Endothelial cell (in vitro differentiated cells): ENCODE measurements at regions not wholly inside any gene's neighbourhood (a gene's known extent, or its start where the extent isn't known, plus 50 kb on each side); places are given as distances from the start of the nearest gene placed in this dataset.

ENCODE experiments used
- DNase-seq: peaks from one replicate; pipeline ENCODE4 v3.0.0; 2021; ENCODE audit warnings: low spot score
- H3K27ac Mint-ChIP-seq: one replicate; pipeline ENCODE4 v1.8.0; 2021; ENCODE audit warnings: mixed read lengths, inconsistent platforms; ENCODE audit not compliant: unreplicated experiment
- H3K27me3 Mint-ChIP-seq: one replicate; pipeline ENCODE4 v1.8.0; 2021; ENCODE audit warnings: mild to moderate bottlenecking, moderate library complexity, mixed read lengths, inconsistent platforms; ENCODE audit not compliant: unreplicated experiment
- H3K36me3 Mint-ChIP-seq: one replicate; pipeline ENCODE4 v1.8.0; 2021; ENCODE audit warnings: mild to moderate bottlenecking, low read depth, mixed read lengths, inconsistent platforms; ENCODE audit not compliant: unreplicated experiment
- H3K4me1 Mint-ChIP-seq: one replicate; pipeline ENCODE4 v1.8.0; 2021; ENCODE audit warnings: mild to moderate bottlenecking, mixed read lengths, inconsistent platforms; ENCODE audit not compliant: unreplicated experiment
- H3K4me3 Mint-ChIP-seq: one replicate; pipeline ENCODE4 v1.8.0; 2021; ENCODE audit warnings: mild to moderate bottlenecking, mixed read lengths, inconsistent platforms; ENCODE audit not compliant: unreplicated experiment
- H3K9me3 Mint-ChIP-seq: one replicate; pipeline ENCODE4 v1.8.0; 2021; ENCODE audit warnings: mixed read lengths, inconsistent platforms; ENCODE audit not compliant: unreplicated experiment
- TF ChIP-seq, protein P1 (sequence below): fragments of 200-600 bp; sonication (generic); IDR thresholded peaks from one replicate; pipeline ENCODE4 v1.5.0; 2021; ENCODE audit warnings: antibody characterized with exemption; ENCODE audit not compliant: unreplicated experiment

DNA sequence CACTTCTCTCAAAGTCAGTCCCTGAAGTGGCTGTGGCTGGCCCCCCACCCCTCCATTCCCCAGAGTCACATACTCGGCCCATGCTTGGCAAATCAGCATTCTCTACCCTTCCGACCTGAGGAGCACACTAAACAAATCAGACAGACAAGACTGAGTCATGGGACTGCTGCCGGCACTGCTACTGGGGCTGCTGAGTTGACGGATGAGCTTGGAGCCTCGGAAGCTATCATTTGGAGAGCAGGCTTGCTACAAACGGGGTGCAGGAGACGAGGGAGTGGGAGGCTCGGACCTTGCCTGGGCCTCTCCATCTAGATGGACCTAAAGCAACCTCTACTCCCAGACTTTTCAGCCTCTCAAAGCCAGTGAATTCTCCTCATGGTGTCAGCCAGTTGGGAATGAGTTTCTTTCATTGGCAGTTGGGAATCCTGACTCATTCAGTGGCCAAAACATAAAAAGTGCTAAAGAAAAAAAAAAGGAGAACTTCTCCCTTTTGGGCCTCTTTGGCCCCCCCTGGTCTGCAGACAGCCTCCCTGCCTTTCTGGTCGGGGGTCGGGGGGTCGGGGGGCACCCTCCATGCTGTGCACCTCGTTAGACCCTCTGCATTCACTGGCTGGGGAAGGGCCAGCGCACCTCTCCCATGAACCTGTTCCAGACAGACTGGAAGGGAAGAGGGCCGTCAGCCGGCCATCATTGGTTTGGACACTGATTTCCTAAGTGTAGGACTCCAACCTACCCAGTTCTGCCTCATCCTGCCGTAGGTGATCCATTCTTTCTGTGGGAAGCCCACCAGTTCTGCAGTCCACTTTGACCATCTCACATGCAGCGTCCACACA is 52.3 kb upstream of the COL13A1 start:
- Mint-ChIP-seq H3K4me1 (no peaks in the 10 kb centered on the region), H3K4me3 (no peak overlapping the region), H3K36me3 (no peaks in the 10 kb centered on the region), H3K27ac (no peak overlapping the region), H3K27me3 (peaks cover 4% of the 10 kb centered on the region), H3K9me3 (no peaks in the 10 kb centered on the region)
- TF ChIP-seq, protein P1, sequence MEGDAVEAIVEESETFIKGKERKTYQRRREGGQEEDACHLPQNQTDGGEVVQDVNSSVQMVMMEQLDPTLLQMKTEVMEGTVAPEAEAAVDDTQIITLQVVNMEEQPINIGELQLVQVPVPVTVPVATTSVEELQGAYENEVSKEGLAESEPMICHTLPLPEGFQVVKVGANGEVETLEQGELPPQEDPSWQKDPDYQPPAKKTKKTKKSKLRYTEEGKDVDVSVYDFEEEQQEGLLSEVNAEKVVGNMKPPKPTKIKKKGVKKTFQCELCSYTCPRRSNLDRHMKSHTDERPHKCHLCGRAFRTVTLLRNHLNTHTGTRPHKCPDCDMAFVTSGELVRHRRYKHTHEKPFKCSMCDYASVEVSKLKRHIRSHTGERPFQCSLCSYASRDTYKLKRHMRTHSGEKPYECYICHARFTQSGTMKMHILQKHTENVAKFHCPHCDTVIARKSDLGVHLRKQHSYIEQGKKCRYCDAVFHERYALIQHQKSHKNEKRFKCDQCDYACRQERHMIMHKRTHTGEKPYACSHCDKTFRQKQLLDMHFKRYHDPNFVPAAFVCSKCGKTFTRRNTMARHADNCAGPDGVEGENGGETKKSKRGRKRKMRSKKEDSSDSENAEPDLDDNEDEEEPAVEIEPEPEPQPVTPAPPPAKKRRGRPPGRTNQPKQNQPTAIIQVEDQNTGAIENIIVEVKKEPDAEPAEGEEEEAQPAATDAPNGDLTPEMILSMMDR = no peak
- DNase-seq = no peak

DNA sequence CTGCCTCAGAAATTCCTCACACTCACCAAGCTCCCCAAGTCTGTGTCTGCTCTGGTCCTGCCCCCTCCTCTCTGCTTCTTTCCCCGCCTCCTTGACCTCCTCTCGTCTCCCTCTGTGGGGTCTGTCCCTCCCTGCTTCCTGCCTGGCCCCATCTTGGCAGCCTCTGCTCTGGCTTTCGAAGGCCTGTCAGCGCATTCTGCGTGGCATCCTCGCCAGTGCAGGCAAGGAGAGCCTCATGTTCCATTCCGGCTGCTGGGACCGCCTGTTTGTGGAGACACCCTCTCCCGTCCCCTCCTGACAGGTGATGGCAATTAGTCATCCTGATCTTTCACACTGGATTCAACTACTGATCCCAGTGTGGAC is 51.7 kb upstream of the COL13A1 start:
- Mint-ChIP-seq H3K27ac (no peak overlapping the region), H3K4me1 (no peaks in the 10 kb centered on the region), H3K9me3 (no peaks in the 10 kb centered on the region), H3K4me3 (no peak overlapping the region), H3K27me3 (peaks cover 4% of the 10 kb centered on the region), H3K36me3 (no peaks in the 10 kb centered on the region)
- TF ChIP-seq, protein P1 = no peak
- no peak for DNase-seq

DNA sequence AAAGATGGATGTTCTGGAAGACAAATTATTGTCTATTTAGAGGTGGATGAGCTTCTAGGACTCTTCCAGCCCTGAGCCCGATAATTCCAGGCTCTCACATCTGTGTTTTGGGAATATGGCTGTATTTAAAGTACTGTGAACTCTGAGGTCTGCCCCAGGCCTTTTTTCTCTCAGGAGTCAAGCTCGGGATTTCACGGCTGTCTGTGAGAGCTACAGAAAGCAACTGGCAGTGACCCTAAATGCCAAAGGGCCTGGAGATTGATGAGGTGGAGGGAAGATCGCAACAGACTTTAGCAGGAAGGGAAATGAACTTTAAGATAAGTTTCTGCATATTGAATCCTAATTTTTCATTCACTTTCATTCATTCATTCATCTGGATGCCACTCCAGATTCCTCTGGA is 51.0 kb upstream of the COL13A1 start:
- peaks cover 4% of the 10 kb centered on the region for H3K27me3 Mint-ChIP-seq

DNA sequence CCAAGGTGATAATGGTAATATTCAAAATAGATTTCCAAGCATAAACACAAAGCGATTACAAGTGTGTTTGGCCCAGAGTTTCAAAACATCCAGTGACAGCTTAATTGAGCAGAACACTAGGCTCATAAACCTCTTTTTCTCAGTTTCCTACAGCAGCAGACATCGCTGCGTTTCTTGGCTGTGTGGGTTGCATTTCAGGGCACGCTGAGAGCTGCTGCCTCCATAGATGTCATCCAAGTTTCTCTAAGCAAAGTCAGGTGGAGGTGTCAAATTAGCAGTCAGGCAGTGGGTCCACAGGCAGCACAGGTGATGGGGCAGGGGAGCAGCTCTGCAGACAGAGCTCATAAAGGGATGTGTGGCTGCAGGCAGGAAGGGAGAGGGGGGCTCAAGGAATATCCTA is 50.5 kb upstream of the COL13A1 start:
- DNase-seq = no peak
- Mint-ChIP-seq H3K27me3 (peaks cover 4% of the 10 kb centered on the region), H3K36me3 (no peaks in the 10 kb centered on the region), H3K4me3 (no peak overlapping the region), H3K27ac (no peak overlapping the region), H3K4me1 (no peaks in the 10 kb centered on the region), H3K9me3 (no peaks in the 10 kb centered on the region)
- TF ChIP-seq, protein P1 = no peak

More for the DNA sequence above, 51.0 kb upstream of the COL13A1 start:
- DNase-seq = no peak
- no peak overlapping the region for H3K4me3 Mint-ChIP-seq
- H3K36me3 Mint-ChIP-seq = no peaks in the 10 kb centered on the region
- H3K4me1 Mint-ChIP-seq = no peaks in the 10 kb centered on the region
- H3K27ac Mint-ChIP-seq = no peak overlapping the region
- no peaks in the 10 kb centered on the region for H3K9me3 Mint-ChIP-seq
- TF ChIP-seq, protein P1 = no peak
